H1 (cell line): ENCODE measurements at regions not wholly inside any gene's neighbourhood (a gene's known extent, or its start where the extent isn't known, plus 50 kb on each side); places are given as distances from the start of the nearest gene placed in this dataset.

Experiments
- CEBPB ChIP-seq: IDR thresholded peaks from 2 replicates; pipeline ENCODE4 v1.6.1; 2012; ENCODE audit warnings: low read depth, low read length
- EZH2 ChIP-seq: fragments of 200-600 bp; sonication (generic); IDR thresholded peaks from 2 replicates; pipeline ENCODE4 v1.7.1; 2012; ENCODE audit warnings: low read depth, mild to moderate bottlenecking, moderate library complexity, low read length, inconsistent platforms; ENCODE audit not compliant: severe bottlenecking
- RFX5 ChIP-seq: IDR thresholded peaks from 2 replicates; pipeline ENCODE4 v1.6.1; 2011; ENCODE audit warnings: low read depth, low read length, improper control_type of control experiment, borderline replicate concordance
- SP1 ChIP-seq: IDR thresholded peaks from 2 replicates; pipeline ENCODE4 v1.6.1; 2011; ENCODE audit warnings: low read depth, low read length
- TF ChIP-seq, protein P1 (sequence below), 3 experiments: IDR thresholded peaks; 1 replicate in 2 of 3; 2 replicates in 1 of 3; pipeline versions ENCODE4 v1.5.1 to v1.6.1; 2011; ENCODE audit warnings: low read length in 3 of 3, mild to moderate bottlenecking in 3 of 3, inconsistent platforms in 2 of 3, low read depth in 1 of 3, moderate library complexity in 1 of 3; ENCODE audit not compliant: insufficient read depth in 1 of 3; ENCODE audit errors: control extremely low read depth in 1 of 3
- TF ChIP-seq, protein P2 (sequence below): IDR thresholded peaks from 2 replicates; pipeline ENCODE4 v1.6.1; 2012; ENCODE audit warnings: low read length, inconsistent platforms

DNA sequence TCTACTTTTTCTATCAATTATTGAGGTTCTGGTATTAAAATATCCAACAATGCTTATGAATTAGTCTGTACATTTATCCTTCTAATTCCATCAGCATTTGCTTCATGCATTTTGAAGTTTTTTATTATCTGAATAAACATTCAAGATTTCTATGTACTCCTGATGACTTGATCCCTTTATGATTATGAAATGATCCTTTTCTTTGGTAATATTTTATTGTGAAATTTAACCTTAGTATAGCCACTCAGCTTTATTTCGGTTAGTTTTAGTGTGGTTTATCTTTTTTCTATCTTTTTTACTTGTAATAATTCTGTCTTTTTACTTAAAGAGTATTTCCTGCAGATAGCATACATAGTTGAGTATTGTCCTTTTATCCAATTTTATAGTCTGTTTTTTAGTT, 106.6 kb downstream of the SNAPC1 start:
- TF ChIP-seq, protein P1, sequence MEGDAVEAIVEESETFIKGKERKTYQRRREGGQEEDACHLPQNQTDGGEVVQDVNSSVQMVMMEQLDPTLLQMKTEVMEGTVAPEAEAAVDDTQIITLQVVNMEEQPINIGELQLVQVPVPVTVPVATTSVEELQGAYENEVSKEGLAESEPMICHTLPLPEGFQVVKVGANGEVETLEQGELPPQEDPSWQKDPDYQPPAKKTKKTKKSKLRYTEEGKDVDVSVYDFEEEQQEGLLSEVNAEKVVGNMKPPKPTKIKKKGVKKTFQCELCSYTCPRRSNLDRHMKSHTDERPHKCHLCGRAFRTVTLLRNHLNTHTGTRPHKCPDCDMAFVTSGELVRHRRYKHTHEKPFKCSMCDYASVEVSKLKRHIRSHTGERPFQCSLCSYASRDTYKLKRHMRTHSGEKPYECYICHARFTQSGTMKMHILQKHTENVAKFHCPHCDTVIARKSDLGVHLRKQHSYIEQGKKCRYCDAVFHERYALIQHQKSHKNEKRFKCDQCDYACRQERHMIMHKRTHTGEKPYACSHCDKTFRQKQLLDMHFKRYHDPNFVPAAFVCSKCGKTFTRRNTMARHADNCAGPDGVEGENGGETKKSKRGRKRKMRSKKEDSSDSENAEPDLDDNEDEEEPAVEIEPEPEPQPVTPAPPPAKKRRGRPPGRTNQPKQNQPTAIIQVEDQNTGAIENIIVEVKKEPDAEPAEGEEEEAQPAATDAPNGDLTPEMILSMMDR (IDR thresholded peaks at IDR 0.05; ENCODE audit: control extremely low read depth in 1 of 3, insufficient read depth in 1 of 3, low read depth in 1 of 3, low read length in 3 of 3), result no peak
- TF ChIP-seq EZH2, result no peak
- no peak for TF ChIP-seq CEBPB
- TF ChIP-seq SP1, result no peak
- TF ChIP-seq RFX5, result no peak
- TF ChIP-seq, protein P2, sequence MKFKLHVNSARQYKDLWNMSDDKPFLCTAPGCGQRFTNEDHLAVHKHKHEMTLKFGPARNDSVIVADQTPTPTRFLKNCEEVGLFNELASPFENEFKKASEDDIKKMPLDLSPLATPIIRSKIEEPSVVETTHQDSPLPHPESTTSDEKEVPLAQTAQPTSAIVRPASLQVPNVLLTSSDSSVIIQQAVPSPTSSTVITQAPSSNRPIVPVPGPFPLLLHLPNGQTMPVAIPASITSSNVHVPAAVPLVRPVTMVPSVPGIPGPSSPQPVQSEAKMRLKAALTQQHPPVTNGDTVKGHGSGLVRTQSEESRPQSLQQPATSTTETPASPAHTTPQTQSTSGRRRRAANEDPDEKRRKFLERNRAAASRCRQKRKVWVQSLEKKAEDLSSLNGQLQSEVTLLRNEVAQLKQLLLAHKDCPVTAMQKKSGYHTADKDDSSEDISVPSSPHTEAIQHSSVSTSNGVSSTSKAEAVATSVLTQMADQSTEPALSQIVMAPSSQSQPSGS, result no peak
